ENCODE measurements at regions not wholly inside any gene's neighbourhood (a gene's known extent, or its start where the extent isn't known, plus 50 kb on each side); places are given as distances from the start of the nearest gene placed in this dataset.

- FAIRE-seq = no peak
- H3K4me3 ChIP-seq (ENCODE audit: low read depth, low read length) = no peak overlapping the region
Observed at GRCh38 chr4:120130786-120131185, 64.1 kb upstream of the MAD2L1 start.

More at GRCh38 chr4:120130786-120131185, 64.1 kb upstream of the MAD2L1 start:
- Histone ChIP-seq H3K36me3 (ENCODE audit: control insufficient read depth, insufficient read depth, low read length) (no peaks in the 10 kb centered on the region), H3K27me3 (ENCODE audit: control insufficient read depth, insufficient read depth, low read length) (no peaks in the 10 kb centered on the region)
- no peak for DNase-seq (ENCODE audit: low read depth)
- TF ChIP-seq CTCF (IDR thresholded peaks at IDR 0.05; ENCODE audit: insufficient read depth, low read length, severe bottlenecking) = no peak
